GM18909 (cell line): ENCODE measurements at regions not wholly inside any gene's neighbourhood (a gene's known extent, or its start where the extent isn't known, plus 50 kb on each side); places are given as distances from the start of the nearest gene placed in this dataset.
"Not testable (repeated sequence)": the region's sequence is repeated elsewhere in the genome, so short reads cannot be mapped to it uniquely, and the experiment has no call there.

Source experiments
- ATAC-seq: cut with Tn5 transposase; IDR thresholded peaks from one replicate; pipeline ENCODE4 v1.9.1; 2021; ENCODE audit warnings: mild to moderate bottlenecking; ENCODE audit not compliant: unreplicated experiment, poor library complexity

DNA sequence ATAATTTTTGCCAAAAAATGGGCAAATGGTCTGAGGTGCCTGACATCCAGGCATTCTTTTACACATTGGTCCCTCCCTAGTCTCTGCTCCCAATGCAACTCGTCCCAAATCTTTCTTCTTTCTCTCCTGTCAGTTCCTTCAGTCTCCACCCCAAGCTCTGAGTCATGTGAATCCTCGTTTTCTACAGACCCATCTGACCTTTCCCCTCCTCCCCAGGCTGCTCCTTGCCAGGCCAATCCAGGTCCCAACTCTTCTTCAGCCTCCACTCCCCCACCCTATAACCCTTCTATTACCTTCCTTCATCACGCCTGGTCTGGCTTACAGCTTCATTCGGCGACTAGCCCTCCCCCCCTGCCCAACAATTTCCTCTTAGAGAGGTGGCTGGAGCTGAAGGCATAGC lies 55.3 kb downstream of the BBS10 start:
- not testable (repeated sequence) for ATAC-seq

- not testable (repeated sequence) for ATAC-seq
These were observed 55.9 kb downstream of the BBS10 start for GRCh38 chr12:76292305-76292704.

GRCh38 chr12:76290963-76291859 lies 57.0 kb downstream of the BBS10 start:
- ATAC-seq, result no peak

DNA sequence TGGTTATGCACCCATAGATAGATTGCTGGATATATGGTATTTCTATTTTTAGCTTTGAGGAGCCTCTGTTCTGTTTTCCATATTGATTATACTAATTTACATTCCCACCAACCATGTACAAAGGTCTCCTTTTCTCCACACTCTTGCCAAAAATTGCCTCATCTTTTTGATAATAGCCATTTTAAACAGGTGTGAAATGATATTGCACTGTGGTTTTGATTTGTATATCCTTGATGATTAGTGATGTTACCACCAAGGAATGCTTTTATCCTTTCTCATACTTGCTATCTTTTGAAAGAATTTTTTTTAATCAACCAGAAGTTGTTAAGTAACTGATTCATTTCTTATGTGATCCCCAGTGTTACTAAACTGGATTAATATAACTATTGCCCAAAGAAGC lies 60.0 kb downstream of the BBS10 start:
- ATAC-seq, result no peak

GRCh38 chr12:76284816-76285750 lies 63.1 kb downstream of the BBS10 start:
- ATAC-seq, result no peak

GRCh38 chr12:76282744-76283143 lies 65.5 kb downstream of the BBS10 start:
- ATAC-seq, result no peak

GRCh38 chr12:76277480-76277879 lies 70.7 kb downstream of the BBS10 start:
- no peak for ATAC-seq

DNA sequence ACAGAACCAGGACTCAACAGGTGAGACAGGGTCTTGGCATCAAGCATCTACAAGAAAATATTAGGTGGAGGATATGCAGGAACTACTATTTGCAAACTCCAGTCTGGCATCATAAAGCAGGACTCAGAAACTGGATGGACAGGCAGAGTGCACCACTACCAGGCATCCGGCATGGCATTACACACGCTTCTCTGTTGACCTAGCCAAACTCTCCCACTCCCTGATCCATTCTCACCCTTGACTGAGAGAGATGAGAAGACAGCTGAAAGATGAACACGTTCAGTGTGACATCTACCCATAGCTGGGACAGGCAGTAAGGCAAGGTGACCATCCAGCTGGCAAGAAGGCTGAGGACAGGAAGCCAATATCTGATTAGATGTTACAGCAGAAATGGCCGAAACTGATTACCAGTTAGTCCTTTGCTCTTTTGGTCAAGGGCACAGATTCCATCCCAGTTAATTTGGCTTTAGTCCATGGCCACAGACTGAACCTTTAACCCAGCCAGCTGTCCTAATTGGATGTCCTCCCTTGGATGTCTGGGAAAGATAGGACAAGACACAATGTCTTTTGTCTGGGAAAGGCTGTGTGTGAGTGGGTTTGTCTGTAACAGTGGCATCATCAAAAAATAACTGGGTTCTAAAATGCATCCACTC lies 71.6 kb downstream of the BBS10 start:
- ATAC-seq, result no peak

GRCh38 chr12:76275511-76276093 lies 72.6 kb downstream of the BBS10 start:
- ATAC-seq, result no peak

DNA sequence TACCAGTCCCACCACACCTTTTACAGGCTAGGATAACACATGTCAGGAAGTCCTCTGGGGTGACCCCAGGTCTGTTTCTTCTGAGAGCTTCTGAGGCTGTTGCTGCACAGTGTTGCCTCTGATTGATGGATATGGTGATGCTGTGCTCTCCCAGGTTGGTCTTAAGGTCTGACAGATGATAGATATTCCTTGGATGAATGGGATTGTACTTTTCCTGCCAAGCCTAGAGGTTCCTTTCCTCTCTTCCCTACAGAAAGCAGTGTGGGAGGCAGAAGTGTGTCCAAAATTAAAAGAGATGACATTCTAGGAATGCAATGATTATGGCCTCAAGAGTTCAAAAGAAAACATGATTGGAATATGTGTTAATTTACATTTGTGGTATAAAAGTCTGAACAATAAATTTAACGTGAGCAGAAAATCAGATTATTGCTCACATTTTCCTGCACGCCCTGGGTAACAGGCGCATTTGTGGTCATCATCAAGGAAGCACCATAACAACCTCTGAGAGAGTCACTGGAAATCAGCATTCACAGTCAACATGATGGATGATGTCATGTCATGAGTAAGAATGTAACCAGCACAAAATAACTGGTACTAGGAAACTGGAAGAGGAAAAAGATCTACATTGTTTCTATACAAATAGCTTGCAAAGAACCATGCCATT lies 73.7 kb downstream of the BBS10 start:
- ATAC-seq, result no peak

DNA sequence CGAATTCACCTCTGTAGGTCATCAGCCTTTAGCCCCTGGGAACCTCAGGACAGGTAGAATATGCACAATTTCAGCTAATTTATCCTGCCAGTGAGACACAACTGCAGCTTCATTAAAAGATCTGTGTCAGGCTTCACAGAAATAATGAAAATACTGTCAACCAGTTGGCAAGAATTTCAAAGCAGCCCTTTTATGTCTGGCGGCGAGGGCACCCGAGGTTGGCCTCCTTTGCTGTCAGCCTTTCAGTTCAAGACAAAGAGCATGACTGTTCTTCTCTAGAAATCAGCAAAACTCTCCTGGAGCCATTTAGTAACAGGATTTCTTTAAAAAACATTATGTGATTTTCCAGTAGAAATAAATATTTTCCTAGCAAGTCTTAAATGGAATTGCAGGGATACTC lies 75.9 kb downstream of the BBS10 start:
- ATAC-seq, result no peak

DNA sequence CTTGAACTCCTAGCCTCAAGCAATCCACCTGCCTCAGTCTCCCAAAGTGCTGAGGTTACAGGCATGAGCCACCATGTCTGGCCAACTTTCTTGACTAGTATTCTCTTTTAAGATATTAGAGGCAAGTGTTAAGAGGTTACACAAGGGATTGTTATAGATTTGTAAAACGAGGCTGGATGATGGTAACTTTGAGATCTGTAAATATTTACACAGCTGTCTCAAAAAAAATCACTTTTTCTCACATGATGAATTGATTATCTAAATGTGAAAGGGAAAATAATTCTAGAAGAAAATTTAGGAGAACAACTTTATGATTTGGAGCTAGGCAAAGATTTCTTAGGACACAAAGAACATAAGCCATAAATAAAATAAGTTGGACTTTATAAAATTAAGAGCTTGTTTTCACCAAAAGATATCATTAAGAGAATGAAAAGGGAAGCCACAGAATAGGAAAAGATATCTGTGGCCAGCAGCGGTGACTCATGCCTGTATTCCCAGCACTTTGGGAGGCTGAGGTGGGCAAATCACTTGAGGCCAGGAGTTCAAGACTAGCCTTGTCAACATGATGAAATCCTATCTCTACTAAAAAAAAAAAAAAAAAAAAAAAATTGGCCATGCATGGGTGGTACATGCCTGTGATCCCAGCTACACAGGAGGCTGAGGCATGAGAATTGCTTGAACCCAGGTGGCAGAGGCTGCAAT lies 77.4 kb downstream of the BBS10 start:
- no peak for ATAC-seq

GRCh38 chr12:76268267-76268666 lies 79.9 kb downstream of the BBS10 start:
- no peak for ATAC-seq

DNA sequence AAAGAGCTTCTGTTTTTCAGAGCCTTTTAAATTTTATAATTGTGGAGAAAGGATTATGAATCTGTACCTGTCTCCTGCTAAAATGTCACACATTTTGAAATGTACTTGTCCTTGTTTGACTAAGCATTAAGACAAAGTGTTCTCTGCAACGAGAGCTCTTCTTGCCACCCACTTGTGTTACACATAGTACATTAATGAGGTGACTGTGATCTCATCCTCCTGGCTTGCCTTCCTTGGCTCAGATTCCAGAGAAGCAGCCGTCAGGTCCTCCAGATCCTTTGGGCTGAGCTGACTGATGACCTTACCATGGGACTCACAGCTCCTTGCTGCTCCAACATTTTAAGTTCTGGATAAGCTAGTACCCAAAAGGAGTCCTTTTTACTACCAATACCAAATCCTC lies 81.4 kb downstream of the BBS10 start:
- no peak for ATAC-seq

GRCh38 chr12:76265424-76266180 lies 82.6 kb downstream of the BBS10 start:
- no peak for ATAC-seq

DNA sequence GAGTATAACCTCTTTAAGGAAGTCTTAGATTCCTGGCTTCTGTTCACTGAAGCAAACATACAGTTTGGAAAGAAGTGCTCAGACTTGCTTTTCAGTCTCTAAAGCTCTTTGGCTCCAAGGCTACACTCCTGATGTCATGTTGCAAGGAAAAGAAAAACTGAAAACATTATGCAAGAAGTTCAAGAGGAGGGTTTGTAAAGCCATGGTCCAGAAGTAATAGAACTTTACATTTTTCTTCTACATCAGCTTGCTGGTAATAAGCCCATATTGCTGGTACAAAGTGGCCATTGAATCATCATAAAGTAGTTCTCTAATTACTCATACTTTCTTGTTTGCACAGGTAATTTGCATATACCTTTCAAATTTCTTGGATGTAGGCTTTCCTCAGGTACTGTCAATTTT lies 83.6 kb downstream of the BBS10 start:
- no peak for ATAC-seq

GRCh38 chr12:76263696-76264095 lies 84.5 kb downstream of the BBS10 start:
- no peak for ATAC-seq

GRCh38 chr12:76260390-76260748 lies 87.8 kb downstream of the BBS10 start:
- ATAC-seq, result no peak
